HepG2 (cell line): ENCODE measurements at regions not wholly inside any gene's neighbourhood (a gene's known extent, or its start where the extent isn't known, plus 50 kb on each side); places are given as distances from the start of the nearest gene placed in this dataset.

Experiments used
- ATAC-seq: fragments of 200-7000 bp; cut with Tn5 transposase; 3 replicates; pipeline ENCODE4 v1.9.1; 2020; ENCODE audit warnings: mild to moderate bottlenecking, moderate library complexity
- BruUV-seq: library from RNA; stranded (reverse); fragments of 400-500 nt; replicated peaks from 2 replicates; lab custom pipeline; 2021; lab: Mats Ljungman, UMichigan
- CTCF ChIA-PET: fragments of 300-600 bp; formaldehyde crosslinking; extraction: SDS; loops from one replicate; lab custom pipeline; 2021; ENCODE audit warnings: low total read pairs, inconsistent platforms, low intra/inter-chr PET ratio; lab: Yijun Ruan, JAX
- POLR2A ChIA-PET: fragments of 350-600 bp; sonication (Branson Sonifier 250); formaldehyde crosslinking; loops from one replicate; lab custom pipeline; 2020; ENCODE audit warnings: antibody characterized with exemption, inconsistent platforms; lab: Yijun Ruan, JAX
- DNase-seq: peaks from one replicate; pipeline ENCODE4 v3.0.0-alpha.2; 2015; ENCODE audit warnings: low spot score
- FAIRE-seq: peaks from 3 replicates; lab custom pipeline; 2011; peaks lifted over from hg19 to GRCh38; lab: Jason Lieb, UNC
- H2AFZ ChIP-seq: one replicate; pipeline ENCODE4 v1.6.1; 2011; ENCODE audit warnings: low read length, inconsistent platforms
- H3K27ac ChIP-seq: fragments of 300-600 bp; 3 replicates; pipeline ENCODE4 v1.8.0; 2011; ENCODE audit warnings: mixed run types, mild to moderate bottlenecking, mixed read lengths, low read length, inconsistent platforms; ENCODE audit not compliant: insufficient read depth; ENCODE audit errors: extremely low read length
- H3K27me3 ChIP-seq, 2 experiments: fragments of 200-600 bp in 1 of 2; 2 replicates in 1 of 2; 3 replicates in 1 of 2; pipeline versions ENCODE4 v1.6.0 to v1.8.0; 2011; ENCODE audit warnings: low read length in 2 of 2, mild to moderate bottlenecking in 2 of 2, moderate library complexity in 2 of 2, inconsistent platforms in 1 of 2; ENCODE audit not compliant: insufficient read depth in 2 of 2, control insufficient read depth in 1 of 2
- H3K36me3 ChIP-seq, 2 experiments: fragments of 200-600 bp in 1 of 2; replicated peaks in 1 of 2; 2 replicates in 1 of 2; 3 replicates in 1 of 2; pipeline versions ENCODE4 v1.5.1 to v1.8.0; 2011; ENCODE audit warnings: low read length in 2 of 2, inconsistent platforms in 1 of 2; ENCODE audit not compliant: insufficient read depth in 2 of 2, control insufficient read depth in 1 of 2
- H3K4me1 ChIP-seq: 2 replicates; pipeline ENCODE4 v1.5.1; 2012; ENCODE audit warnings: low read length, inconsistent platforms; ENCODE audit not compliant: insufficient read depth
- H3K4me2 ChIP-seq: 2 replicates; pipeline ENCODE4 v1.6.0; 2011; ENCODE audit warnings: low read depth, low read length, inconsistent platforms
- H3K4me3 ChIP-seq, 3 experiments: fragments of 200-600 bp in 1 of 3; sonication (generic), shearing (Covaris generic) in 1 of 3; replicated peaks in 1 of 3; 2 replicates each; pipeline ENCODE4 v1.5.1; 2011 to 2016; ENCODE audit warnings: low read length in 3 of 3, inconsistent platforms in 2 of 3, low read depth in 2 of 3, mild to moderate bottlenecking in 2 of 3, control low read depth in 1 of 3, mixed read lengths in 1 of 3; ENCODE audit not compliant: insufficient read depth in 1 of 3
- H3K79me2 ChIP-seq: one replicate; pipeline ENCODE4 v1.6.1; 2011; ENCODE audit warnings: low read length, inconsistent platforms; ENCODE audit not compliant: insufficient read depth
- H3K9ac ChIP-seq: 2 replicates; pipeline ENCODE4 v1.6.0; 2011; ENCODE audit warnings: mild to moderate bottlenecking, low read depth, low read length, inconsistent platforms; ENCODE audit not compliant: insufficient read depth
- H3K9me3 ChIP-seq: 2 replicates; pipeline ENCODE4 v1.5.1; 2012; ENCODE audit warnings: mild to moderate bottlenecking, low read length
- H4K20me1 ChIP-seq: 2 replicates; pipeline ENCODE4 v1.6.0; 2011; ENCODE audit warnings: inconsistent platforms, mild to moderate bottlenecking, low read length, moderate library complexity; ENCODE audit not compliant: insufficient read depth
- BRF2 ChIP-seq: sonication (generic); formaldehyde crosslinking; IDR thresholded peaks from 2 replicates; pipeline ENCODE4 v1.8.1; 2022; ENCODE audit warnings: mild to moderate bottlenecking, missing genetic modification reagents
- CHD2 ChIP-seq: IDR thresholded peaks from 2 replicates; pipeline ENCODE4 v1.6.1; 2011; ENCODE audit warnings: low read depth, low read length, improper control_type of control experiment
- HOMEZ ChIP-seq: IDR thresholded peaks from 2 replicates; pipeline ENCODE4 v1.6.1; 2016; ENCODE audit warnings: low read depth
- JDP2 ChIP-seq: sonication (generic); formaldehyde crosslinking; IDR thresholded peaks from 2 replicates; pipeline ENCODE4 v1.8.1; 2022; ENCODE audit warnings: missing genetic modification reagents, borderline replicate concordance
- NFATC3 ChIP-seq: sonication (generic); formaldehyde crosslinking; IDR thresholded peaks from 2 replicates; pipeline ENCODE4 v1.5.1; 2020; ENCODE audit warnings: mild to moderate bottlenecking, missing genetic modification reagents
- RBM22 ChIP-seq: fragments of 200-400 bp; formaldehyde crosslinking; optimal IDR thresholded peaks from 2 replicates; pipeline ENCODE3; 2017; ENCODE audit warnings: mild to moderate bottlenecking, low read length, moderate library complexity
- TMF1 ChIP-seq: sonication (generic); formaldehyde crosslinking; IDR thresholded peaks from 2 replicates; pipeline ENCODE4 v1.8.1; 2022; ENCODE audit warnings: low read depth, missing genetic modification reagents
- ZFP36L2 ChIP-seq: sonication (generic); formaldehyde crosslinking; IDR thresholded peaks from 2 replicates; pipeline ENCODE4 v1.4.0; 2020; ENCODE audit warnings: missing genetic modification reagents
- ZNF510 ChIP-seq: sonication (generic); formaldehyde crosslinking; IDR thresholded peaks from 2 replicates; pipeline ENCODE4 v1.4.0; 2020; ENCODE audit warnings: low read depth, mild to moderate bottlenecking, missing genetic modification reagents
- ZNF614 ChIP-seq: IDR thresholded peaks from 2 replicates; pipeline ENCODE4 v1.6.1; 2018; ENCODE audit warnings: missing biosample characterization, missing genetic modification reagents, inconsistent platforms, borderline replicate concordance
- ZNF709 ChIP-seq: sonication (generic); formaldehyde crosslinking; IDR thresholded peaks from 2 replicates; pipeline ENCODE4 v1.5.0; 2020; ENCODE audit warnings: mild to moderate bottlenecking, missing genetic modification reagents
- ZNF773 ChIP-seq: sonication (generic); formaldehyde crosslinking; IDR thresholded peaks from 2 replicates; pipeline ENCODE4 v1.4.0; 2020; ENCODE audit warnings: missing genetic modification reagents, borderline replicate concordance
- WGBS: methylation state at CpG from one replicate; pipeline ENCODE4 v1.1.6; 2017; ENCODE audit warnings: low lambda C conversion rate; 5-methylcytosine and 5-hydroxymethylcytosine counted together
- in situ Hi-C: cut with HindIII; loops from 2 replicates; pipeline ENCODE4 v1.10.0; 2017; ENCODE audit warnings: low pct_unique_long_range_greater_than_20kb; ENCODE audit not compliant: extremely low pct_ligation_motif_present
- intact Hi-C: fragments of 100-400 bp; cut with micrococcal nuclease; formaldehyde crosslinking; loops from one replicate; pipeline ENCODE4 v1.10.0; 2022; ENCODE audit not compliant: unreplicated experiment

GRCh38 chr12:42946871-42947381, 357.4 kb upstream of the PRICKLE1 start:
- Histone ChIP-seq H3K27ac (no peak overlapping the region), H3K79me2 (no peaks in the 10 kb centered on the region), H3K36me3 (no peaks in the 10 kb centered on the region), H3K4me3 (no peak overlapping the region), H3K9ac (no peak overlapping the region), H3K4me1 (no peaks in the 10 kb centered on the region), H3K9me3 (peaks cover 24% of the 10 kb centered on the region; the same call in 1 of the 2 replicates), H3K4me2 (no peak overlapping the region), H2AFZ (no peak overlapping the region), H4K20me1 (no peaks in the 10 kb centered on the region), H3K27me3 (no peaks in the 10 kb centered on the region)
- FAIRE-seq = no peak
- 0% methylated on average over 2 of the region's 2 CpGs for WGBS
- in situ Hi-C loops (no loop called here), intact Hi-C loops (no loop called here)
- POLR2A ChIA-PET = no interaction called here
- no peak for TF ChIP-seq ZNF614 (CRISPR knock-in tag)
- no peak for DNase-seq
- BruUV-seq = no TSS peak
- CTCF ChIA-PET = no interaction called here
- ATAC-seq = no peak

GRCh38 chr12:42945927-42946326, 356.4 kb upstream of the PRICKLE1 start:
- Histone ChIP-seq H3K27ac (no peak overlapping the region), H2AFZ (no peak overlapping the region), H3K27me3 (no peaks in the 10 kb centered on the region), H3K9me3 (peaks cover 21% of the 10 kb centered on the region; the same call in 1 of the 2 replicates), H3K79me2 (no peaks in the 10 kb centered on the region), H3K4me1 (no peaks in the 10 kb centered on the region), H3K9ac (no peak overlapping the region), H4K20me1 (no peaks in the 10 kb centered on the region), H3K4me2 (no peak overlapping the region), H3K4me3 (no peak overlapping the region), H3K36me3 (no peaks in the 10 kb centered on the region)
- intact Hi-C loops = no loop called here
- DNase-seq (no peak), FAIRE-seq (no peak), ATAC-seq (no peak)
- BruUV-seq = no TSS peak
- 4% methylated on average over 2 of the region's 2 CpGs for WGBS
- ChIA-PET POLR2A (no interaction called here), CTCF (no interaction called here)
- no peak for TF ChIP-seq NFATC3 (CRISPR knock-in tag)
- TF ChIP-seq JDP2 (CRISPR knock-in tag) = no peak
- TF ChIP-seq HOMEZ (CRISPR knock-in tag) = no peak
- TF ChIP-seq CHD2 = no peak
- no peak for TF ChIP-seq TMF1 (CRISPR knock-in tag)
- no peak for TF ChIP-seq ZFP36L2
- no peak for TF ChIP-seq ZNF709 (CRISPR knock-in tag)
- no peak for TF ChIP-seq RBM22
- TF ChIP-seq BRF2 (CRISPR knock-in tag) = no peak
- no peak for TF ChIP-seq ZNF510 (CRISPR knock-in tag)
- no peak for TF ChIP-seq ZNF773
- in situ Hi-C loops = no loop called here
